ENCODE measurements at regions not wholly inside any gene's neighbourhood (a gene's known extent, or its start where the extent isn't known, plus 50 kb on each side); places are given as distances from the start of the nearest gene placed in this dataset.

DNA sequence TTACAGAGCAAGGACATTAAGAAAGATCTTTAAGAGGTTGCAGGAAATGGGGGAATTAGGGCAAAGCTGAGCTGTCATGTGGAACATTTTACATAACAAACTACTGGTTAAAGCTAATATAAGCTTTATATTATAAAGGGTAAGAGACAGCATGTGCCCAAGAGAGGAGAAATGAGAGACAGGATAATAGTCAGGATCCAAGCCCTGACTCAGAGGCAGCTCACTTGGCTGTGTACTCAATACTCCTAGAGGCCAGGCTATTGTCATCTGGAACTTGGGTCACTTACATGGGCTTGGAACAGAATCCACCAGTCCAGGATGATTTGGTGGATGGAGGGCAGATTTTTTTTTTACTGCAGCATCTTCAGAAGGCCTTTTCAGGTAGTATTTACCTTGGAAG, 418.6 kb upstream of the ZMIZ1 start:
- Histone ChIP-seq H3K9me3 (no peaks in the 10 kb centered on the region), H3K4me3 (no peak overlapping the region), H3K4me1 (no peaks in the 10 kb centered on the region), H3K36me3 (no peaks in the 10 kb centered on the region), H3K27ac (peak overlapping the region; percentile 35), H3K27me3 (peaks cover 7% of the 10 kb centered on the region)
- TF ChIP-seq POLR2AphosphoS5 (IDR thresholded peaks at IDR 0.05) = no peak
- no peak for TF ChIP-seq EP300 (IDR thresholded peaks at IDR 0.05)
- no peak for TF ChIP-seq POLR2A (IDR thresholded peaks at IDR 0.05)
- no peak for TF ChIP-seq CTCF (IDR thresholded peaks at IDR 0.05)
- DNase-seq (ENCODE audit: low spot score in 2 of 2) = no peak

DNA sequence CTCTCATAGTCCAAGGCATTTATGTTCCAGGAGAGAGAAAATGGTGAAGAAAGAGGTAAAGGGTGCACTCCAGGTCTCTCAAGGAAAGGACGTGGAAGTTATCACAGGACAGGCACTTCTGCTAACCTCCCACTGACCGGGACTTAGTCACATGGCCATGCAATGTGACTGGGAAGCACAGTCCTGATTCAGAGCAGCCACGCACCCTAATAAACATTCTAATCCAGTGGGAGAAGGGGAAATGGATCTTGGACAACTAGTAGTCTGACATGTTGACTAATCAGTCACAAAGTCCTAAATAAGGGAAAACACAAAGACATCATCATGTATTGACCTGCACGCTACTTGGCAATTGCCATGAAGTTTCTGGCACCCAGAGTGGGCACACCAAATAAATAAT, 417.5 kb upstream of the ZMIZ1 start:
- H3K4me1 ChIP-seq = no peaks in the 10 kb centered on the region
- WGBS = 84% methylated on average over 4 of the region's 4 CpGs
- no peaks in the 10 kb centered on the region for H3K9me3 ChIP-seq
- TF ChIP-seq EP300 (IDR thresholded peaks at IDR 0.05) (no peak), POLR2AphosphoS5 (IDR thresholded peaks at IDR 0.05) (no peak), CTCF (IDR thresholded peaks at IDR 0.05) (no peak), POLR2A (IDR thresholded peaks at IDR 0.05) (no peak)
- H3K4me3 ChIP-seq = no peak overlapping the region
- no peak for DNase-seq (ENCODE audit: low spot score in 2 of 2)
- no peaks in the 10 kb centered on the region for H3K36me3 ChIP-seq
- H3K27ac ChIP-seq = no peak overlapping the region
- peaks cover 7% of the 10 kb centered on the region for H3K27me3 ChIP-seq

DNA sequence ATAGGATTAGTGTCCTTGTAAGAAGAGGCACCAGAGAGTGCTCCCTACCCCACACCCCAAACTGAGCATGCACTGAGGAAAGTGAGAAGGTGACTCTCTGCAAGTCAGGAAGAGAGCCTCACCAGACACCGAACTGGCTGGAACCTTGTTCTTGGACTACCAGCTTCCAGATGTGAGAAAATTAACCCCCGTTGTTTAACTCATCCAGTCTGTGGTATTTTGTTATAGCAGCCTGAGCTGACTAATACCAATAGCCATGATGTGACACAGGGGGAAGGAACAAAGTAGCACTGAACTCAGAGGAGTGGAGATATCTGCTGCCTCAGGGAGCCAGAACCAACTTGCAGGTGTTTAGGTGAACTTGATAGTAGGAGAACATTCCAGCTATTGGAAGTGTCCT, 415.2 kb upstream of the ZMIZ1 start:
- DNase-seq (ENCODE audit: low spot score in 2 of 2) = no peak
- 90% methylated on average over 2 of the region's 2 CpGs for WGBS
- TF ChIP-seq EP300 (IDR thresholded peaks at IDR 0.05) (no peak), CTCF (IDR thresholded peaks at IDR 0.05) (no peak), POLR2A (IDR thresholded peaks at IDR 0.05) (no peak), POLR2AphosphoS5 (IDR thresholded peaks at IDR 0.05) (no peak)
- H3K4me1 ChIP-seq = no peaks in the 10 kb centered on the region
- H3K4me3 ChIP-seq = no peak overlapping the region
- H3K27ac ChIP-seq = no peak overlapping the region
- no peaks in the 10 kb centered on the region for H3K36me3 ChIP-seq
- peaks cover 7% of the 10 kb centered on the region for H3K27me3 ChIP-seq
- no peaks in the 10 kb centered on the region for H3K9me3 ChIP-seq

- H3K27ac ChIP-seq = no peak overlapping the region
- H3K4me1 ChIP-seq = no peaks in the 10 kb centered on the region
- TF ChIP-seq EP300 (IDR thresholded peaks at IDR 0.05) = no peak
- no peak for TF ChIP-seq POLR2A (IDR thresholded peaks at IDR 0.05)
- TF ChIP-seq POLR2AphosphoS5 (IDR thresholded peaks at IDR 0.05) = no peak
- TF ChIP-seq CTCF (IDR thresholded peaks at IDR 0.05) = no peak
- H3K36me3 ChIP-seq = no peaks in the 10 kb centered on the region
- WGBS = 66% methylated on average over 3 of the region's 3 CpGs
- H3K27me3 ChIP-seq = peaks cover 7% of the 10 kb centered on the region
- H3K4me3 ChIP-seq = no peak overlapping the region
- DNase-seq (ENCODE audit: low spot score in 2 of 2) = no peak
- no peaks in the 10 kb centered on the region for H3K9me3 ChIP-seq
These were observed 414.6 kb upstream of the ZMIZ1 start for GRCh38 chr10:78654047-78654590.

GRCh38 chr10:78655979-78656378, 412.8 kb upstream of the ZMIZ1 start:
- Histone ChIP-seq H3K4me1 (no peaks in the 10 kb centered on the region), H3K9me3 (no peaks in the 10 kb centered on the region), H3K4me3 (no peak overlapping the region), H3K36me3 (no peaks in the 10 kb centered on the region), H3K27ac (no peak overlapping the region), H3K27me3 (peaks cover 7% of the 10 kb centered on the region)
- WGBS = 95% methylated on average over 5 of the region's 5 CpGs
- no peak for TF ChIP-seq POLR2AphosphoS5 (IDR thresholded peaks at IDR 0.05)
- TF ChIP-seq CTCF (IDR thresholded peaks at IDR 0.05) = no peak
- TF ChIP-seq EP300 (IDR thresholded peaks at IDR 0.05) = no peak
- TF ChIP-seq POLR2A (IDR thresholded peaks at IDR 0.05) = no peak
- DNase-seq (ENCODE audit: low spot score in 2 of 2) = no peak

Measured in suprapubic skin (tissue), 4 donors.